ENCODE measurements at regions not wholly inside any gene's neighbourhood (a gene's known extent, or its start where the extent isn't known, plus 50 kb on each side); places are given as distances from the start of the nearest gene placed in this dataset.

DNA sequence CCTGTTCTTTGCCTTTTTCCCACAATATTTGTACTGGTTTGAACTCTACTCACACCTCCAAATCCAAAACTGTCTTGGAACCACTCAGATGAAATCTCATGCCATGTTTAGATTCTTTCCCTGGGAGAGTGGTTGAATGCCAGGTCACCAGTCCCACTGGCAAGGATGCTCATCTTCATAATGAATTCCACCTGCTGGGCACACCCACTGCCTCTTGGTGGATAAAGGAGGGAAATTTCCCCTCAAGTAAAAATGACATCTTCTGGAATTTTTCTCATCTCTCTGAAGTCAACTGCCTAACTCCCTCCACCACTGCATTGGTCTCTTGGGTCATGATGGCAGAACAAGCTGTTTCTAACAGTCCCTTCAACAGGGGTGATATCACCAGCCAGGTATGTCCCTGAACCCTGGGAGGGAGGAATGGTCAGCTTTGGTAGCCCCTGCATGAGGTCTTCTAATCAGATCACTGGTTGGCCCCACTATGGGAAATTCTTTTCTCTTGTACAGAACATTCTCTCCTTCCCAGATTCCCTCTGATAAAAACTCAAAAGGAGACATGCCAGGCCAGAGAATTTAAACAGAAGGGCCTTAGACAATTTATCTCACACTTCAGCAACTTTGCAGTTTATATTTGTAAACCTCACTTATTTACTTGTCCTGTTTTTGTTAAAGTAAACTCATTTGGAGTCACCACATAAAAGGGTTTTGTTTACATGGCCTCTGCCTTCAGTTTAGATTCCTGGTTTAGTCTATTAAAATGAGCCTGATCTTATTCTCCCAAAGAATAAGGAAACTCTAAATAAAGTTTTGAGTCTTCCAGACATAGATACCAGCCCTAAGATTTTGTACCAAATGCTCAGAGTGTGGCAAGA is 143.4 kb downstream of the WNT5A start:
- Histone ChIP-seq H3K27me3 (ENCODE audit: control insufficient read depth, insufficient read depth, low read length) (no peaks in the 10 kb centered on the region), H3K36me3 (ENCODE audit: control insufficient read depth, insufficient read depth, low read length) (no peaks in the 10 kb centered on the region), H3K4me3 (ENCODE audit: low read depth, low read length) (no peak overlapping the region)
- POLR2A ChIA-PET, result no interaction called here
- DNase-seq (ENCODE audit: low read depth), result no peak
- CTCF ChIA-PET, result interaction anchor here (0.6 to 1.5 kb wide), 2 partner anchors 73 to 121 kb away, joined by 3 read pairs; no protein-coding TSS in a partner anchor
- TF ChIP-seq, protein P1, sequence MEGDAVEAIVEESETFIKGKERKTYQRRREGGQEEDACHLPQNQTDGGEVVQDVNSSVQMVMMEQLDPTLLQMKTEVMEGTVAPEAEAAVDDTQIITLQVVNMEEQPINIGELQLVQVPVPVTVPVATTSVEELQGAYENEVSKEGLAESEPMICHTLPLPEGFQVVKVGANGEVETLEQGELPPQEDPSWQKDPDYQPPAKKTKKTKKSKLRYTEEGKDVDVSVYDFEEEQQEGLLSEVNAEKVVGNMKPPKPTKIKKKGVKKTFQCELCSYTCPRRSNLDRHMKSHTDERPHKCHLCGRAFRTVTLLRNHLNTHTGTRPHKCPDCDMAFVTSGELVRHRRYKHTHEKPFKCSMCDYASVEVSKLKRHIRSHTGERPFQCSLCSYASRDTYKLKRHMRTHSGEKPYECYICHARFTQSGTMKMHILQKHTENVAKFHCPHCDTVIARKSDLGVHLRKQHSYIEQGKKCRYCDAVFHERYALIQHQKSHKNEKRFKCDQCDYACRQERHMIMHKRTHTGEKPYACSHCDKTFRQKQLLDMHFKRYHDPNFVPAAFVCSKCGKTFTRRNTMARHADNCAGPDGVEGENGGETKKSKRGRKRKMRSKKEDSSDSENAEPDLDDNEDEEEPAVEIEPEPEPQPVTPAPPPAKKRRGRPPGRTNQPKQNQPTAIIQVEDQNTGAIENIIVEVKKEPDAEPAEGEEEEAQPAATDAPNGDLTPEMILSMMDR (IDR thresholded peaks at IDR 0.05; ENCODE audit: insufficient read depth, low read depth, low read length), result no peak

DNA sequence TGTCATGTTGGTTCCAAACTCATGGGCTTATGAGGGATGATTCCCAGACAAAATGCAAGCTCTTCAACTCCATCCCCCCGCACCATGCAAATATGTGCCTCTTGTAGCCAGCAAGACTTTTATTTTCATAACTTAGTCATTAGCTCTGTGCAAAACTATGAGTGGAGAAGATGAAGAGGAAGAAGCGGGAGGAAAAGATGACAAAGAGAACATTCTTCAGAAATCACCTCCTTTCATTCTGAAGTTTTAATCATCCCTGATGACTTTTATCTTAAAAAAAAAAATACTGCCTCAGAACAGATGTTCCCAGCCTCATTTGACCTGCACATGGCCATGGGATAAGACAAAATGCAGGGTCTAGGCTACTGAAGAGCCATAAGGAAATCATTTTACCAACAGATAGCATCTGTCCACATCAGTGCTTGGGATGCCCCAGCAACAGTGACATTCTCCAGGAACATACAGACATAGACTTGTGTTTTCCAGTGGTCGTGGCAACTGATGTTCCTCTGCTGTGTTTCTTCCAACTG is 145.5 kb downstream of the WNT5A start:
- ChIA-PET CTCF (interaction anchor here (0.8 to 1.2 kb wide), 2 partner anchors 15 to 380 kb away, joined by 3 to 4 read pairs; no protein-coding TSS in a partner anchor), POLR2A (interaction anchor here (0.6 to 1.0 kb wide), 4 partner anchors 11 to 126 kb away, joined by 3 to 16 read pairs (median 6); no protein-coding TSS in a partner anchor)
- Histone ChIP-seq H3K4me3 (ENCODE audit: low read depth, low read length) (no peak overlapping the region), H3K36me3 (ENCODE audit: control insufficient read depth, insufficient read depth, low read length) (no peaks in the 10 kb centered on the region), H3K27me3 (ENCODE audit: control insufficient read depth, insufficient read depth, low read length) (no peaks in the 10 kb centered on the region)
- TF ChIP-seq, protein P1 (IDR thresholded peaks at IDR 0.05; ENCODE audit: insufficient read depth, low read depth, low read length), result no peak
- peak; percentile 60 for DNase-seq (ENCODE audit: low read depth)

DNA sequence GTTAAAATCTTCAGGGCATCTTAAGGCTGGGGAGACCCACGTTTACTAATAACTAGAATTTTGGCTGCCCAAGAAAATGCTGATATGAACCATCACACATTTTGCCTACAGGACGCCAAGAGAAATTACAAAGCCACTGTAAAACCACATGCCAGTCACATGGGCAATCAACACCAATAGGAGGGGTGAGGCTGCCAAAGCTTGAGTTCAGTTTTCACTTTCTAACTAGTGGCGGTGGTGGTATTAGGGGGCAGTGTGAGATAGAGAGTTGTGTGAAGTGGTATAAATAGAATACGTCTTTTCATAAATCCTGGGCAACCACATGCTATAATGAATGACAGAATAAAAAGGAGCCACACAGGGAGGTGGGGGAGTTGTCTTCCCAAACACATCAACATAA is 147.3 kb downstream of the WNT5A start:
- DNase-seq (ENCODE audit: low read depth), result no peak
- no peaks in the 10 kb centered on the region for H3K27me3 ChIP-seq (ENCODE audit: control insufficient read depth, insufficient read depth, low read length)
- ChIA-PET CTCF (interaction anchor here (0.6 kb wide), 1 partner anchor 10 kb away, joined by 3 read pairs; no protein-coding TSS in a partner anchor), POLR2A (no interaction called here)
- no peaks in the 10 kb centered on the region for H3K36me3 ChIP-seq (ENCODE audit: control insufficient read depth, insufficient read depth, low read length)
- no peak overlapping the region for H3K4me3 ChIP-seq (ENCODE audit: low read depth, low read length)
- TF ChIP-seq, protein P1 (IDR thresholded peaks at IDR 0.05; ENCODE audit: insufficient read depth, low read depth, low read length), result no peak

DNA sequence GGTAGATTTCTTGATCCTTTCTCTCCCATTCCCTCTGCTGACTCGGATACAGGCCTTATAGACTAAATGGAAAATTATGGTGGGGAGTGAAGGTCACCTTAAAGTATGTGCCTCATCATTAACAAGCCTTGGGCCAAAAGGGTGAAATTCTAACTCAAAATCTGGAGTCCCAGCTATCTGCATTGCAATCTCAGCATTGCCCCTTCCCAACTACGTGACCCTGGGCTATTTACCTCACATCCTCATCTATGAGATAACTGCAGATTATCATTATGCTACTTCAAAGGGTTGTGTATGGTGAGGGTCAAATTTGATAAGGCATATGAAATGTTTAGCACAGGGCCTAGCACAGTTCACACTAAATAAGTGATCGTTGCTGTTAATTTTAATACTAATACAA is 147.7 kb downstream of the WNT5A start:
- ChIA-PET CTCF (no interaction called here), POLR2A (interaction anchor here (0.6 kb wide), 1 partner anchor 37 kb away, joined by 3 read pairs; no protein-coding TSS in a partner anchor)
- DNase-seq (ENCODE audit: low read depth), result no peak
- TF ChIP-seq, protein P1 (IDR thresholded peaks at IDR 0.05; ENCODE audit: insufficient read depth, low read depth, low read length), result no peak
- Histone ChIP-seq H3K27me3 (ENCODE audit: control insufficient read depth, insufficient read depth, low read length) (no peaks in the 10 kb centered on the region), H3K4me3 (ENCODE audit: low read depth, low read length) (no peak overlapping the region), H3K36me3 (ENCODE audit: control insufficient read depth, insufficient read depth, low read length) (no peaks in the 10 kb centered on the region)

DNA sequence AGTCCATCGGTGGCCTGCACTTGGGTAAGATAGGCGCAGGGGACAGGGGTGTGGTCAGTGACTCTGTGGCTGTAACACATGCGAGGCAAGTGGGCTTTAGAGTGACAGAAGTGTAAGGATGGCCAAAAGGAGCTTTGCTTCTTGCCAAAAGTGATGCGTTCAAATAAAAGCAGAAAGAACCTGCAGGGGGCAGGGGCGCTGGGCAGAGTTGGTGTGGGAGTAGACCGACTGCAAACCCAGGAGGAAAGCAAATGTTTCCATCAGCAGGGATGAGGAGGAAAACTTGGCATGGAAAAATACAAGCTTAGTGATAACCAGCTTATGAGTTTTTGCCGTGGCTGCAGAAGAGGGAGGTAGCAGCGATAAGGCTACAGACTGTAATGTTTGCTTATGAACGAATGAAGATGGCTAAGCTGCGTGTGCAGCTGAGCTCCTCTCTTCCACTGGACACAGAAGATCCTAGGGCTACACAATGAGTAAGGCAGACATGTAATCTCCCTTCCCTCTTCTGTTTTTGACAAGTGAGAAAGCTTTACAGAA is 149.4 kb downstream of the WNT5A start:
- no peaks in the 10 kb centered on the region for H3K36me3 ChIP-seq (ENCODE audit: control insufficient read depth, insufficient read depth, low read length)
- no peak overlapping the region for H3K4me3 ChIP-seq (ENCODE audit: low read depth, low read length)
- DNase-seq (ENCODE audit: low read depth), result no peak
- ChIA-PET POLR2A (interaction anchor here (0.6 kb wide), 1 partner anchor 47 kb away, joined by 3 read pairs; no protein-coding TSS in a partner anchor), CTCF (interaction anchor here (0.7 to 1.0 kb wide), 2 partner anchors 11 to 12 kb away, joined by 3 to 5 read pairs; no protein-coding TSS in a partner anchor)
- TF ChIP-seq, protein P1 (IDR thresholded peaks at IDR 0.05; ENCODE audit: insufficient read depth, low read depth, low read length), result no peak
- no peaks in the 10 kb centered on the region for H3K27me3 ChIP-seq (ENCODE audit: control insufficient read depth, insufficient read depth, low read length)

Measured in BJ (cell line).